MCF 10A (cell line): ENCODE measurements at regions not wholly inside any gene's neighbourhood (a gene's known extent, or its start where the extent isn't known, plus 50 kb on each side); places are given as distances from the start of the nearest gene placed in this dataset.

Experiments used
- BruUV-seq: library from RNA; stranded (reverse); fragments of 400-500 nt; replicated peaks from 2 replicates; lab custom pipeline; 2021; lab: Mats Ljungman, UMichigan
- CTCF ChIA-PET: fragments of 300-600 bp; sonication (Branson Sonifier 250); formaldehyde crosslinking; extraction: SDS; loops from one replicate; lab custom pipeline; 2021; ENCODE audit warnings: antibody characterized with exemption, inconsistent platforms; lab: Yijun Ruan, JAX
- POLR2A ChIA-PET: fragments of 300-600, 350-650 bp; sonication (Branson Sonifier 250); formaldehyde crosslinking; extraction: SDS; loops from one replicate; lab custom pipeline; 2020; ENCODE audit warnings: antibody characterized with exemption, inconsistent platforms; lab: Yijun Ruan, JAX
- DNase-seq: peaks from one replicate; pipeline ENCODE4 v3.0.0-alpha.2; 2018; ENCODE audit not compliant: unreplicated experiment
- H3K27ac Mint-ChIP-seq: one replicate; pipeline ENCODE4 v1.8.0; 2022; ENCODE audit warnings: mild to moderate bottlenecking, low read depth, mixed read lengths; ENCODE audit not compliant: unreplicated experiment
- H3K27me3 Mint-ChIP-seq: one replicate; pipeline ENCODE4 v1.8.0; 2022; ENCODE audit warnings: mixed read lengths; ENCODE audit not compliant: insufficient read depth, unreplicated experiment
- H3K36me3 Mint-ChIP-seq: one replicate; pipeline ENCODE4 v1.8.0; 2022; ENCODE audit warnings: mild to moderate bottlenecking, moderate library complexity, mixed read lengths; ENCODE audit not compliant: insufficient read depth, unreplicated experiment
- H3K4me1 Mint-ChIP-seq: one replicate; pipeline ENCODE4 v1.8.0; 2022; ENCODE audit warnings: mixed read lengths; ENCODE audit not compliant: insufficient read depth, unreplicated experiment
- H3K4me3 Mint-ChIP-seq: one replicate; pipeline ENCODE4 v1.8.0; 2022; ENCODE audit warnings: mild to moderate bottlenecking, moderate library complexity, mixed read lengths; ENCODE audit not compliant: unreplicated experiment
- H3K9me3 Mint-ChIP-seq: one replicate; pipeline ENCODE4 v1.8.0; 2022; ENCODE audit warnings: mixed read lengths; ENCODE audit not compliant: unreplicated experiment
- CTCF ChIP-seq: fragments of 200-600 bp; IDR thresholded peaks from one replicate; pipeline ENCODE4 v1.8.0; 2022; ENCODE audit warnings: antibody characterized with exemption, mild to moderate bottlenecking; ENCODE audit not compliant: unreplicated experiment
- intact Hi-C: fragments of 100-400 bp; cut with micrococcal nuclease; formaldehyde crosslinking; loops from 2 replicates; pipeline ENCODE4 v1.14.1; 2022

DNA sequence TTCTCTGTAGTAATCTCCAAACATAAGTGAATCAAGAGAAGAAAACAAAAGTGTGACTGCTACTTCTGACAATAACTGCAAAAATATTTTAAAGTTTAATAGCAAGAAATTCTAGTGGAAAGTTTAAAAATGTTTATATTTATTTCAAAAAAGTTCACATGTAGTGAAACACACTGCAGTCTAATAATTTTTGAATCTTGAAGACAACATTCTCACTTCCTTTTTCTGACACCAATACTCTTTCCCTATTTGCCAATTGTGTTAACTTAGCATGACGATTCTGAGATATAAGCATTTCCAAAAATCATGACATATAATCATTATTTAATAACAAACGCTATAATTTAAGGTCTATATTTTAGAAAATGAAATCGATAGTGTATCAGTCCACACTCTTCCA lies 429.1 kb upstream of the PKDCC start:
- TF ChIP-seq CTCF, result no peak
- intact Hi-C loops, result no loop called here

DNA sequence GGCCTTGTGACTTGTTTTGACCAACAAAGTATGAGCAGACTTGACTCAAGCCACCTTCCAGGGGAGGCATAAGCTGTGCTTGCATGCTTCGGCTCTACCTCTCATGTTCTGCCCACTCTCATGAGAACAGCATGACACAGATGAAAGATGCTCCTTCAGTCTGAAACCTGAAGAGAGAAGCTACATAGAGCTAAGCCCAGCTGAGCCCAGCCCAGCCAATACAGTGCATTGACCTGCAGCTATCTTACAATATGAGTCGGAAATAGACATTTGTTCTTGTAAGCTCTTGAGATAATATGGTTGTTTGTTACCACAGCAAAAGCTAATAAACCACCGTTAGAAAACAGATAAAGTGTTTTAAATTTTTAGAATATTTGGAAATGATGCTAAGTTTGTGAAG lies 426.7 kb upstream of the PKDCC start:
- Mint-ChIP-seq H3K27ac (no peak overlapping the region), H3K4me1 (no peaks in the 10 kb centered on the region), H3K4me3 (no peak overlapping the region), H3K36me3 (no peaks in the 10 kb centered on the region), H3K27me3 (peaks cover 10% of the 10 kb centered on the region), H3K9me3 (no peaks in the 10 kb centered on the region)
- CTCF ChIA-PET, result no interaction called here
- BruUV-seq, result no TSS peak
- intact Hi-C loops, result no loop called here
- TF ChIP-seq CTCF, result no peak
- POLR2A ChIA-PET, result no interaction called here
- no peak for DNase-seq

More for the DNA sequence above, 429.1 kb upstream of the PKDCC start:
- Mint-ChIP-seq H3K36me3 (no peaks in the 10 kb centered on the region), H3K27ac (no peak overlapping the region), H3K4me3 (no peak overlapping the region), H3K9me3 (no peaks in the 10 kb centered on the region), H3K4me1 (no peaks in the 10 kb centered on the region), H3K27me3 (no peaks in the 10 kb centered on the region)
- no TSS peak for BruUV-seq
- CTCF ChIA-PET, result no interaction called here
- POLR2A ChIA-PET, result interaction anchor here (0.6 kb wide), 1 partner anchor 261 kb away, joined by 3 read pairs; no protein-coding TSS in a partner anchor
- no peak for DNase-seq

GRCh38 chr2:41621563-41621962 lies 426.3 kb upstream of the PKDCC start:
- no peaks in the 10 kb centered on the region for H3K4me1 Mint-ChIP-seq
- H3K27me3 Mint-ChIP-seq, result peaks cover 10% of the 10 kb centered on the region
- TF ChIP-seq CTCF, result no peak
- CTCF ChIA-PET, result interaction anchor here (0.8 kb wide), 1 partner anchor 1175 kb away, joined by 3 read pairs; no protein-coding TSS in a partner anchor
- H3K36me3 Mint-ChIP-seq, result no peaks in the 10 kb centered on the region
- no TSS peak for BruUV-seq
- DNase-seq, result no peak
- intact Hi-C loops, result no loop called here
- H3K4me3 Mint-ChIP-seq, result no peak overlapping the region
- H3K9me3 Mint-ChIP-seq, result no peaks in the 10 kb centered on the region
- POLR2A ChIA-PET, result interaction anchor here (1.0 kb wide), 1 partner anchor 11 kb away, joined by 7 read pairs; no protein-coding TSS in a partner anchor
- H3K27ac Mint-ChIP-seq, result no peak overlapping the region

DNA sequence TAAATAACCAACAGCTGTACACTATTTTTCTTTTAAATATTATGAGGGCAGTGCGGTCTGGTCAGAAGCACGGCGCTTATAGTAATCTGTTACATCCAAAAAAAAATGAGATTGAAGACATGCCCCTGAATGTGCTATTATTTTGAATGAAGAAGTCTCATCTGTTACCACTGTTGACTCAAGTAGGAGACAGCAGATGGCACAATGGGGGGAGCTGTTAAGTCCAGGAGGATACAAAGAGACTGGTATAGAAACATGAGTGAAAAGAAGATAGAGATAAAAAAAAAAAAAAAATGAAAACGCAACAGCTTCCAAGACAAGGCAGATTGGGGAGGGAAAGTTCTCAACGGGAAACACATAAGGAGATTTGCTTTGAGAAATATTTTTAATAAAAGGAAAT lies 425.5 kb upstream of the PKDCC start:
- no peaks in the 10 kb centered on the region for H3K36me3 Mint-ChIP-seq
- BruUV-seq, result no TSS peak
- no peak for DNase-seq
- intact Hi-C loops, result no loop called here
- H3K9me3 Mint-ChIP-seq, result no peaks in the 10 kb centered on the region
- no peak for TF ChIP-seq CTCF
- no peaks in the 10 kb centered on the region for H3K4me1 Mint-ChIP-seq
- H3K27ac Mint-ChIP-seq, result no peak overlapping the region
- ChIA-PET CTCF (interaction anchor here (0.7 to 0.8 kb wide), 2 partner anchors 17 to 1176 kb away, joined by 3 read pairs; no protein-coding TSS in a partner anchor), POLR2A (interaction anchor here (1.0 kb wide), 1 partner anchor 11 kb away, joined by 7 read pairs; no protein-coding TSS in a partner anchor)
- peaks cover 10% of the 10 kb centered on the region for H3K27me3 Mint-ChIP-seq
- H3K4me3 Mint-ChIP-seq, result no peak overlapping the region
